ENCODE measurements at regions not wholly inside any gene's neighbourhood (a gene's known extent, or its start where the extent isn't known, plus 50 kb on each side); places are given as distances from the start of the nearest gene placed in this dataset.

DNA sequence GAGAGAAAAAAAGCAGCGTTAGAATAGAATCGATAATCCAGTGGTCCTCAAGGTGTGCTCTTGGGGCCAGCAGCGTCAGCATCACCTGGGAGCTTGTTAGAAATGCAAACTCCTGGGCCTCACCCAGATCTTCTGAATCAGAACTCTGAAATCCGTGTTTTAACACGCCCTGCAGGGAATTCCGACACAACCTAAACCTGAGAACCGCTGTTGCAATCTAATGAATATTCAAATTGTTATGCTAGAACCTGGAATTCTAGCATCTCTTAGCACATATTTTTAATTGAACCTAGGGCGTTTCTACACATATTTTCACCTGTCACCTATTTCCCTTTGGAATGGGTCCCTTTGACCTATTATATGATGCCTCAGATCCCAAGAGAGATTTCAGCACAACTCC lies 175.7 kb downstream of the PSMG1 start:
- no peak for DNase-seq
- no peaks in the 10 kb centered on the region for H3K4me1 ChIP-seq
- intact Hi-C loops (cut with DNase I) = no loop called here

DNA sequence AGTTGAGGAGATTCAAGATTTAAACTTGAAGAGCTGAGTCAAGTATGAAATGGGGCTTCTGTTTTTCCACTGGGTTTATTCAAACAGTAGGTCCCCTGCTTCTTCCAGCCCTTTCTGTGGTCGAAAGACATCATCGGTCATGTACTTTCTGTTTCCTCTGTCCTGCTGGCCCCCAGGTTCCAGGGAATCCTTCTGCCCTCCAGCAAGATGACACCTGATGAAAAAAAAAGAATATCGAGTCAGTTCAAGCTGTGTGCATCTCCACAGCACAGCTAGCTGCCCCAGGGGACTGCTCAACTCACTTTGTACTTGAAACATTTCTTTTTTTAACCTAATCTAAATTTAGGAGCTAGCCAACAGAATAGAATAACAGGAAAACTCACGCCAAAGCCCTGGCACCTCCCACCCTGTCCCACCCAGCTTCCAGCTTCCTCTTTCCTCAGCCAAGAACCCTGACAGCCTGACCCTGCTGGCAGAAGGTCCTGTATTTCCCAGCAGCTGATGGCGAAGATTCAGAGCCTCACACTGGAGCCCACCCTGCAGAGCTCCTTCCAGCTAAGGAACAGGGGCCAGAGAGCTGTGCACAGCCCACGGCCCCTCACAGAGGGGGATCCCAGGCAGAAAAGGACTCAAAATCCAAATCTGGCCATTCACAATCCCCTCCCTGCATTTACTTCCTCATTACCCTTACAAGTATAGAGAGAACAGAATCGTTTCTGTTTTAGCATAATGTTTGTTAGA lies 176.5 kb downstream of the PSMG1 start:
- intact Hi-C loops (cut with DNase I) = no loop called here
- Histone ChIP-seq H3K4me3 (no peak overlapping the region), H3K36me3 (replicated peaks in 1 of 2; ENCODE audit: insufficient read depth in 1 of 2, low read depth in 2 of 2) (no peaks in the 10 kb centered on the region), H3K27me3 (no peaks in the 10 kb centered on the region), H3K27ac (peak overlapping the region in 3 of 4 donors; percentile 18 to 76 (median 62)), H3K4me1 (no peaks in the 10 kb centered on the region), H3K9me3 (no peaks in the 10 kb centered on the region)
- 16 to 41% methylated on average over 7 of the region's 7 CpGs for WGBS, 2 donors
- ATAC-seq (peak; percentile 58), DNase-seq (peak in 2 of 4 donors; percentile 33 to 70)
- TF ChIP-seq, protein P1, sequence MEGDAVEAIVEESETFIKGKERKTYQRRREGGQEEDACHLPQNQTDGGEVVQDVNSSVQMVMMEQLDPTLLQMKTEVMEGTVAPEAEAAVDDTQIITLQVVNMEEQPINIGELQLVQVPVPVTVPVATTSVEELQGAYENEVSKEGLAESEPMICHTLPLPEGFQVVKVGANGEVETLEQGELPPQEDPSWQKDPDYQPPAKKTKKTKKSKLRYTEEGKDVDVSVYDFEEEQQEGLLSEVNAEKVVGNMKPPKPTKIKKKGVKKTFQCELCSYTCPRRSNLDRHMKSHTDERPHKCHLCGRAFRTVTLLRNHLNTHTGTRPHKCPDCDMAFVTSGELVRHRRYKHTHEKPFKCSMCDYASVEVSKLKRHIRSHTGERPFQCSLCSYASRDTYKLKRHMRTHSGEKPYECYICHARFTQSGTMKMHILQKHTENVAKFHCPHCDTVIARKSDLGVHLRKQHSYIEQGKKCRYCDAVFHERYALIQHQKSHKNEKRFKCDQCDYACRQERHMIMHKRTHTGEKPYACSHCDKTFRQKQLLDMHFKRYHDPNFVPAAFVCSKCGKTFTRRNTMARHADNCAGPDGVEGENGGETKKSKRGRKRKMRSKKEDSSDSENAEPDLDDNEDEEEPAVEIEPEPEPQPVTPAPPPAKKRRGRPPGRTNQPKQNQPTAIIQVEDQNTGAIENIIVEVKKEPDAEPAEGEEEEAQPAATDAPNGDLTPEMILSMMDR (IDR thresholded peaks at IDR 0.05) = no peak
- TF ChIP-seq POLR2A (IDR thresholded peaks at IDR 0.05) = peak in 1 of 3 donors; percentile 17

More for the DNA sequence above, 175.7 kb downstream of the PSMG1 start:
- 49 to 57% methylated on average over 8 of the region's 8 CpGs for WGBS, 2 donors
- Histone ChIP-seq H3K27me3 (no peaks in the 10 kb centered on the region), H3K27ac (peak overlapping the region in 2 of 4 donors; percentile 62 to 76), H3K9me3 (no peaks in the 10 kb centered on the region), H3K4me3 (no peak overlapping the region), H3K36me3 (replicated peaks in 1 of 2; ENCODE audit: insufficient read depth in 1 of 2, low read depth in 2 of 2) (no peaks in the 10 kb centered on the region)
- no peak for ATAC-seq
- TF ChIP-seq, protein P1 (IDR thresholded peaks at IDR 0.05) = no peak
- TF ChIP-seq POLR2A (IDR thresholded peaks at IDR 0.05) = no peak

DNA sequence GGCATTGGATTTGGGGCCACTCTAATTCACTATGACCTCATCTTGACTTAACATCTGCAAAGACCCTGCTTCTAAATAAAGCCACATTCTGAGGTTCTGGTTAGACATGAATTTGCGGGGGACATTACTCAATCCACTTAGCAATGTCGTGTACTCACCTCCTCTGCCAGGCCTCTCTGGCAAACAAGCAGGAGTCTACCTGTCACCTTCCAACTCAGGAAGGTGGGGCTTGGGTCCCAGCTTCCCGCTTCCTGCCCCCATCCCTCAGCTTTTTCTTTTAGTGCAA lies 177.8 kb downstream of the PSMG1 start:
- Histone ChIP-seq H3K36me3 (replicated peaks in 1 of 2; ENCODE audit: insufficient read depth in 1 of 2, low read depth in 2 of 2) (no peaks in the 10 kb centered on the region), H3K9me3 (no peaks in the 10 kb centered on the region), H3K4me1 (no peaks in the 10 kb centered on the region), H3K27me3 (no peaks in the 10 kb centered on the region), H3K27ac (peak overlapping the region in 2 of 4 donors; percentile 48 to 51), H3K4me3 (no peak overlapping the region)
- WGBS, 2 donors = 62 to 64% methylated on average over 3 of the region's 3 CpGs
- no peak for ATAC-seq
- TF ChIP-seq POLR2A (IDR thresholded peaks at IDR 0.05) = no peak
- TF ChIP-seq, protein P1 (IDR thresholded peaks at IDR 0.05) = no peak
- intact Hi-C loops (cut with DNase I) = no loop called here
- DNase-seq = no peak

DNA sequence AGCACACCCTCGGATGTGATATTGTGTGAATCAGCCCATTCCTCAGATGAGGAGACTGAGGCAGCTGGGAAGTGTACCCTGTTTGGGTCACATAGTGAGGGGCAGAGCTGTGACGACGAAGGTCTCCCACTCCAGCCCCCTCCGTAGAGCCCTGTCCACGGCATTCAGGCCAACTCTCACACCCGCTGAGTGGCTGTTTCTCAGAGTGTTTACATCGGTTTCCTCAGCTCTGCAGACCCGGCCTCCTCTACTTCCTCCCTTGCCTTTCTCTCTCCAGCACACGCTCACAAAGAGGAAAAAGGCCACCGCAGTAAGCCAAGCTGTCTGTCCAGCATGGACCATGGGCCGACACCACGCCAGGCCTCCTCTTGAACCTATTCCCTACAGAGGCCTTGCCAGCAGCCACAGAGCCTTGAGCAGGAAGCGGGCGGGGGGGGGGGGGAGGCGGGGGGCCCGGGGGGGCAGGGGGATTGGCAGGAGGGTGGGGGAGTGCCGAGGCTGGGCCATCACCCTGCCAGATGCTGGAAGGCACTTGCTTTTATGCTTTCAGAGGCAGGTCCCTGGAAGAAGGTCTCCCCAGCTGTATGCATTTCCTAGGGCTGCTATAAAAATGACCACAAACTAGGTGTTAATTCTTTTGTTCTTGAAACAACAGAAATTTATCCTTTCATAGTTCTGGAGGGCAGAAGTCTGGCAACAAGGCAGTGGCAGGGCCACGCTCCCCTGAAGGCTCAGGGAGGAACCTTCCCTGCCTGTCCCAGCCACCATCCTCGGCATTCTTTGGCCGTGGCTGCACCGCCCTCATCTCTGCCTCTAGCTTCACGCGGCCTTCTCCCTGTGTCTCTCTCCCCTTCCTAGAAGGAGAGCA lies 178.4 kb downstream of the PSMG1 start:
- TF ChIP-seq POLR2A (IDR thresholded peaks at IDR 0.05) = no peak
- TF ChIP-seq, protein P1 (IDR thresholded peaks at IDR 0.05) = no peak
- ATAC-seq (peak; percentile 34), DNase-seq (peak in 2 of 4 donors; percentile 35 to 61)

More for the DNA sequence above, 178.4 kb downstream of the PSMG1 start:
- intact Hi-C loops (cut with DNase I) = no loop called here
- Histone ChIP-seq H3K4me1 (no peaks in the 10 kb centered on the region), H3K4me3 (no peak overlapping the region), H3K27ac (peak overlapping the region; percentile 17 to 51 (median 37)), H3K36me3 (replicated peaks in 1 of 2; ENCODE audit: insufficient read depth in 1 of 2, low read depth in 2 of 2) (no peaks in the 10 kb centered on the region), H3K9me3 (no peaks in the 10 kb centered on the region), H3K27me3 (no peaks in the 10 kb centered on the region)
- WGBS, 2 donors = 52 to 53% methylated on average over 17 to 22 of the region's 23 CpGs

Data from body of pancreas (tissue), 4 donors.